ENCODE measurements at regions not wholly inside any gene's neighbourhood (a gene's known extent, or its start where the extent isn't known, plus 50 kb on each side); places are given as distances from the start of the nearest gene placed in this dataset.

DNA sequence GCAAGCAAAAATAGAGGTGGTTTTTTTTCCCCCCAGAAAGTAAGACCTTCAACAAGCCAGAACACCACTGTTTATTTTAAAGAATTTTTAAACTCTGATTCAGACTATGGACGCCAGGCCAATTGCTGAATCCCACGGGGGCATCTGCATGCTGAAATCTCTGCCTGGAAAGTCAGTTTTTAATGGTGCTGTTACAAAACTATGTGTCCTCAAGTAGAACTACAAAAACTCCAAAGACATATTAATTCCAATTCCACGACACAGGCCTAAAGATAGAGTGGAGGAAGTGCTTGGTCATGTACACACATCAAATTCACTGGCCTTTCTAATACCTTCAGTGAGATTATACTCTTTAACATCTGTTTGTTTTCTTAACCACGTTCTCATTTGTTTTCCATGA is 490.5 kb upstream of the NR2F2 start:
- TF ChIP-seq TAF1 (IDR thresholded peaks at IDR 0.05; ENCODE audit: low read depth, low read length) (no peak), POLR2A (IDR thresholded peaks at IDR 0.05; ENCODE audit: low read depth, low read length) (no peak), POLR2AphosphoS5 (IDR thresholded peaks at IDR 0.05; ENCODE audit: low read depth, low read length) (no peak), POU2F2 (IDR thresholded peaks at IDR 0.05; ENCODE audit: low read depth, low read length) (no peak), SPI1 (IDR thresholded peaks at IDR 0.05; ENCODE audit: low read depth, low read length) (no peak)

Measured in GM12891 (cell line).